Pons (tissue), 1 donor: ENCODE measurements at regions not wholly inside any gene's neighbourhood (a gene's known extent, or its start where the extent isn't known, plus 50 kb on each side); places are given as distances from the start of the nearest gene placed in this dataset.

Source experiments
- DNase-seq: peaks from one replicate; pipeline ENCODE4 v3.0.0-alpha.2; 2016; ENCODE audit warnings: low spot score

DNA sequence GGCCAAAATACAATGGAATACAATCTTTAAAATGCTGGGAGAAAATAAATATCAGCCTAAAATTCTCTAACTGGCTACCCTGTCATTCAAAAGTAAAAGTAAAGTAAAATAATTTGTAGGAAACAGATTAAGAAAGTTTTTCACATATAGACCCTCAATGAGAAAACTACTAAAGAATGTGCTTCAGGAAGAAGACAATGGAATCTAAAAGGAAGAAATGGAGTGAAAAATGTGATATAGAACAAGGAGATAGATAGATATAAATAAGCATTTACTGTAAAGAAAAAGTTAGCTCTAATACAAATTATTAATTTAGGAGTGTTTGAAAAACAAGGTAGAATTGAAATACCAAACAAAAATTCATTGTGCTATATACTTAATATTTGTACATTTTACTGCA lies 368.6 kb upstream of the MPDZ start:
- DNase-seq, result no peak

DNA sequence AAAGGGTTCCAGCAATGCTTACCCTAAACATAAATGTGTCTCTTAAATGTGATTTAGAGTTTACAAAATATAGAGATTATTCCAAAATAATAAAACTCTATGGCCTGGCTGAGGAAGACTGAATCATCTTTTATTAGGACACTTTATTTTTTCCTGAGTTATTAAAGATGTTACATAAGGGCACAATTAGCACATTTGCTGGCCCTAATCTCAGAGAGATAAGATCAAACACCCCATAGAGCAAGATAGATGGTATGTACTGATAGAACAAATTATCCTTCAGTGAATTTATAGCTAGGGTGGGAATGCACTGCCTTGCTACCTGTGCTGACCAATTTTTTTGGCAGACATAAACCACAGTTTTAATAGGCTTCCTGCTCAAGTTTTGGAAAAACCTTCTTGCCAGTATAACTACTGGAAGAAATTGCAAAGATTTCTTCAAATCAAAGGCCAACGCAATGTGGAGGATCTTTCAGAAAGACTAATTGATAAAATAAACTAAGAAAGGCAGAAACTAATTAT lies 367.1 kb upstream of the MPDZ start:
- no peak for DNase-seq

DNA sequence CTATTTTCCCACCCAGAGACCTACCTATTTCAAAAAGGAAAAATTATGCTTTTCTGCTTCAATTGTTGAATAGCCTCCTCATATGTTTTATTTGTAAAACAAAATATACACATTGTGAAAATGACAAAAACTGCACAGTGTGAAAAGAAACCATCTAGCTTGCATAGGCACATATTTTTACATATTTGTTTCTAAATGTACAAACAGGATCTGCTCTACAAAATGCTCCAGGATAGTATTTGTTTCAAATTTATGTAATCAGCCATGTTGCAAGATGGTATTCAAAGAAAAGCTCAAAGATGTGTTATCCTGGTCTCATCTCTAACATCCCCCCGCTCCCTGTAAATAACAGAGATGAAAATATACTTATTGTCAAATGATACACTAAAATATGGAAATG lies 366.1 kb upstream of the MPDZ start:
- no peak for DNase-seq

DNA sequence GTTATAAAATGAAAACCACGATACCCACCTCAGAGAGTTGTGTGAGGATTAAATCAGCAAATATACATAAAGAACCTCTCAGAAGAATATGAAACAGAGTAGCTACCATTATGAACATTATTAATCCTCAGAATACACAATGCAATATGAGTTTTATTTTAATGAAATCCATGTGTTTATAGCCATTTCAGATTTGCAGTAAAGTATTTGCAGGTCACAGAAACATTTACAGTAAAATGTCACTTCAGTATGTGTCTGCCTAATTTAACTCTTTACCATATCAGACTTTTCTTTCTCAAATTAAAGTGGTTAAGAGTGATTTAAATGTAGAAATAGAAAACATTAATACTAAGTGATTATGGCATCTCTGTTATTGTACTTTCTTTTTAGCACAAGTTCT lies 365.2 kb upstream of the MPDZ start:
- DNase-seq, result no peak

DNA sequence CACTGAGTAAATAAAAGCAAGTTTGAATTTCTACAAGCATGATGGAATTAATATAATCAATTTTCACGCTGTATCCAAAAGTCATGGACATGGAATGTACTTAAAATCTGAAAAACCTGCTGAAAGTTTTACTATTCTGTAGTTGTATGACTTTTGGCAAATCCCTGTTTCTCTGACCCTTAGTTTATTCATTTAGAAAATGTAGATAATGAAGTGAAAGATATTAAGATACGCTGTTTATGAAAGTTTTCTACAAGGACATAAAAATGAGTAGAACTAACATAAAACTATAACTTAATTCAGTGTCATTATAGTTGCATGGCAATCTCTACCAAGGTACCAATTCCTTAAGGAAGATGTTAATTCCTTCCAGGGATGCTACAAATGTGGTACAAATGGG lies 363.2 kb upstream of the MPDZ start:
- DNase-seq, result no peak

DNA sequence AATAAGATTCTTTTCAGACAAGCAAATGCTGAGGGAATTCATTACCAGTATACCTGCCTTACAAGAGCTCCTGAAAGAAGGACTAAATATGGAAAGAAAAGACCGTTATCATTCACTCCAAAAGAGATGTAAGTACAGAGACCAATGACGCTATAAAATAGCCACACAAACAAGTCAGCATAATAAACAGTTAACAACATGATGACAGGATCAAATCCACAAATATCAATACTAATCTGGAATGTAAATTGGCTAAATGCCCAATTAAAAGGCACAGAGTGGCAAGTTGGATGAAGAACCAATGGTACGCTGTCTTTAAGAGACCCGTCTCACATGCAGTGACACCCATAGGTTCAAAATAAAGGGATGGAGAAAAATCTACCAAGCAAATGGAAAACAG lies 349.6 kb upstream of the MPDZ start:
- DNase-seq, result no peak

DNA sequence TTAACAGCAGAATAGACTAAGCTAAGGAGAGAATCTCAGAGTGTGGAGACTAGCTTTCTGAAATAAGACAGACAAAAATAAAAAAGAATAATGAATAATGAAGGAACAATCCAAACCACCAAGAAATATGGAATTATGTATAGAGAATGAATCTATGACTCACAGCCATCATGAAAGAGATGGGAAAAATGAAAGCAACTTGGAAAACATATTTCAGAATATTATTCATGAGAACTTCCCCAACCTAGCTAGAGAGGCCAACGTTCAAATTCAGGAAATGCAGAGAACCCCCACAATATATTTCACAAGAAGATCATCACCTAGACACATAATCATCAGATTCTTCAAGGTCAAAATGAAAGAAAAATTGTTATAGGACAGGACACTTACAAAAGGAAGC lies 349.0 kb upstream of the MPDZ start:
- DNase-seq, result no peak

DNA sequence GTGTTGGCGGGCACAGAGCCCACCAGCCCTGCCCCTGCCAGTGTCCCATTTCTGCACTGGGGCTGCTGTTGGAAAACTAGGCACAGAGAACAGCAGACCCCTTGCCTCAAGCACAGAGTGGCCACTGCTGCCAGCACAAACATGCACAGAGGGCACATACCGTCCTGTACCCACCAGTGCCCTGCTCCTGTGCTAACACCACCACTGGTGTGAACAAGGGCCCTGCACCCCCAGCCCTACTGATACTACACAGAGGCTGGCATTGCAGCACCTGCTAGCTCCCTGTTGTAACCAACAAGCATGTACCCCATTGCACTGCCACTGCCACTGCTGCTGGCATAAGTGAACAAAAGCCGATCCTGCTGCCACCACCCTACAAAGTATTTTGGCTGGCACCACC lies 348.0 kb upstream of the MPDZ start:
- no peak for DNase-seq

DNA sequence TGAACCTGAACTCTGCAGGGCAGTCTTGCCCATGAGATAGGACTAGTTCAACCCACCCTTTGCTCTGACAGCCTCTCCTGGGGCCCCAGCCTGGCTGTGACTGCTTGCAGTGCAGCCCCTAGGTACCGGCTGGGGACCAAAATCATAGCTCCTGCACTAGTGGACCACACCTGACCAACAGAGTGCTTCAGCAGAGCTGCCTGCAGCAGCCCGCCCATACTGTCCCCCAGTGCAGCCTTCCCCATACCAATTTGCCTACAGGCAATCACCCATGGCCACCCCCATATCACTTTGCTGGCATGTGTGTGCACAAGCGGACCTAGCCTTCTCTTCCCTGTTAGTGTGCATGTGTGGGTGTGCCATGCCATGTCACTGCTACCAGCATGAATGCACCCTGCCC lies 347.6 kb upstream of the MPDZ start:
- no peak for DNase-seq

DNA sequence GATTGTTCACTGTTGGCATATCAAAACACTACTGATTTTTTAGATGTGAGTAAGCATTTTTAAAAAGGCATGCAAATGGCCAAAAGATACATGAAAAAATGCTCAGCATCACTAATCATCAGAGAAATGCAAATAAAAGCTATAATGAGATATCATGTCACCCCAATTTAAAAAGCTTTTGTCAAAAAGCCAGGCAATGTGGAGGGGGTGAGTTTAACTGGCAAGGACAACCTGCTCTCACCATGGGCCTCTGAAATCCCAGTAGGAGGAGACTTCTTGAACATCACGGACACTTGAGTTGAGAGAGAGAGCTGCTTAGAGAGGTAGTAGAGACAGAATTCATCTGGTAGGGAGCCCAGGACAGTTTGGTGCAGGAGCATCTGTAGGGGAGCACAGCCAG lies 347.1 kb upstream of the MPDZ start:
- no peak for DNase-seq

DNA sequence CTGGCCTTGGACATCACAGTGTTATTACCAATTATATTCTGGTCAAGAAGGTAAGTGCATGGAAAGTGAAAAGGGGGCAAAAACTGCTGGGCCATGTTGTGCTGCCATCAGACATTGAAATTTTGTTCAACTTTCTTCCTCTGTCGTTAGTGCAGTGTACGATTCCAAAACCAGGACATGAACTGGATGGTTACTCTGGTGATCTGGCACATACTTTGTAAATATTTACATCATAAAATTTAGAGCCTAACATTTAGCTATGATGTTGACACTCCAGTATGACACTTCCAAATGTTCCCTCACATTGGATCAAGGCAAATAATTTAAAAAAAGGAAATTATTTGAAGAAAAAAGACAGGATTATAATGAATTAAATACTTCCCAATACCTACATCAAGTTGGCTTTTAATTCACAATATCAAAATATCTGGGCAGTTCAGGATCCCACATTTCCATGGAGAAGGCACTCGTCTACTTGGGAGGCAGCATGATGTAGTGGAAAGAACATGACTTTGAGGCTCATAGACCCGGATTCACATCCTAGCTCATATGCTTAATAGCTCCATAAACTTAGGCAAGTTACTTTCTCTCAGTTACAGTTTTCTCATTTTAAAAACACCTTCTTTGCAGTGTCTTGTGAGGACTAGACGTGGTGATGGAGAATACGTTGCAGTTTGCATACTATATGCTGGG lies 342.5 kb upstream of the MPDZ start:
- DNase-seq, result no peak

DNA sequence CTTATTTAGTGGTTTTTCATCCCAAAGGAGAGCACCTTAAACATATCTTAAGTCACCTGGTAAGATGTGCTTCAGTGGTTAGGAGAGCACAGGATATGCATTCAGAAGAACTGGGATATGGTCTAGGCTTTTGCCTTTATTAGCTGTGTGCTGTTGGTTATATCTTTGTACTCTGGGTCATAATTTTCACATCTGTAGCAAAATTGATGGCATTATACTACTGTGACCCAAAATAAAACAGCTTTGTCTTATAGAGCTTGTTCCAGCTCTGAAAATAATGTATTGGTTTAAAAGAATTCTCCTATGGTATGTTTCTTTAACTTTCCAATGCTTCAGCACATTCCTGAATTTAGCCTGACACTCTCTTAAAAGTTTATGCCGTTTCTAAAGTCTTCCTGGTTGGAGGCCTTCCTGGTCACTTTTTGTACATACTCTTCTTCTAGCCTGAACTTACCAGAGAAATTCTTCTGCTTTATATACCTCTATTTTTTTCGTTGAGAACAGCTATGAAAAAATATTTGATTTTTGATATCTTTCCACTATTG lies 337.1 kb upstream of the MPDZ start:
- no peak for DNase-seq

DNA sequence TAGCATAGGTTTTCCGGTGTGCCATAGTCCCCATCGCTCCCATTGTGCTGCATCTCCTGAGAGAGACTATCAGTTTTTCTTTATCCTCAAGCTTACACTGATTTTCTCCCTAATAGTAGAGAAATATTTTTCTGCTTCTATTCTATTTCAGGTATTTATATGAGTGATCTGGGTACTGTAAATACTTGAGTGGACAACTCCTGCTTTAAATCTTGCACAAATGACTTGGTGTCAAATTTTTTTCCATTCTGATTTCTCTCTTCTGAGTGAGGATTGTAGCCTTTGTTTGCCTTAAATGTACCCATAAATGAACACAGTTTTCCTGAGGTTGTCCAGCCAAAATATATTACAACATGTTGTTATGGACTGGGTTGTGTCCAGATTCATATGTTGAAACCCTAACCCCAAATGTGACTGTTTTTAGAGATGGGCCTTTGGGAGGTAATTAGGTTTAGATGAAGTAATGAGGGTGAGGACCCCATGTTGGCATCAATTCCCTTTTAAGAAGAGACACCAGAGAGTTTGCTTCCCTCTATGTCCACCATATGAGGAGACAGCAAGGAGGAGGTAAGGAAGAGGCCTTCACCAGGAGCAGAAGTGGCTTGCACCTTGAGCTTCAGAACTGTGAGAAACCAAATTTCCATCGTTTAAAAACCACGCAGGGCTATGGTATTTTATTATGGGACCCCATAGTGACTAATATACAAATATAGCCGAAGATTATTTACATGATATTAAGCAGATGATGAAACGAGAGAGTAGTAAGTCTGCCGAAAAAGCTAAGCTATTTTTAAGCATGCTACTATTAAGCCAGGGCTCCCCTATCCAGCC lies 336.4 kb upstream of the MPDZ start:
- DNase-seq, result no peak

DNA sequence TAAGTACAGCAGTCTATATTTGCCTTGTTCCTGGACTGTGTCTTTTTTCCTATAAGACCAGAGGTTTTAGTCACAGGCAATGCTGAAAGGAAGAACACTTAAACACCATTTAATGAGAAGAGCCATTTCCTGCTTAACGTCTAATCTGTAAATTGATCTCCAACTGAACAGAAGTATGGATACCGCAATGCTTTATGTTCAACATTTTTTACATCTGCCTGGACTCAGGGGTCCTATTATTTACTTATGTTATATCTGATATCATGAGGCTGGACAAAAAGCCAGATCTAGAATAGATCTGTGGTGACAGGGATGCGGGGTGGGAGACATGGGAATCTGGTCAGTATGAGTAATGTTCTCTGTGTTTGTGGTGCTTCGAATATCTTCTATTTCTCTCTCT lies 334.6 kb upstream of the MPDZ start:
- DNase-seq, result no peak

DNA sequence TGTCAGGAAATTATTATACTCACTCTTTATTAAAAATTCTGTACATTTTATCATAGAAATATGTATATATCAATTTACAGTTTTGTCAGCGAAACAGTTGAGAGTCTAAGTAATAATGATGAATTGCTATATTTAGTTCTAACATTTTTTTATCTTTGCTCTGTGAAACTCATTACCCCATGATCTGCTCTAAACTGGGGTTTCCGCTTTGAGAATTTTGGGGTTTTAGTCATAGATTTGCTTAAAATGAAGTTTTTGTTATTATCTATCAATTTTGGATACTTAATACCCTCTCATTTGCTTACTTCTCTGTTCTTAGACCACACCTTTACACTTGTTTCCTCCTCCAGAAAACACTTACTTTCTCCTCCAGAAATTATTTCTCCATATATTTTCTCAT lies 333.8 kb upstream of the MPDZ start:
- no peak for DNase-seq

DNA sequence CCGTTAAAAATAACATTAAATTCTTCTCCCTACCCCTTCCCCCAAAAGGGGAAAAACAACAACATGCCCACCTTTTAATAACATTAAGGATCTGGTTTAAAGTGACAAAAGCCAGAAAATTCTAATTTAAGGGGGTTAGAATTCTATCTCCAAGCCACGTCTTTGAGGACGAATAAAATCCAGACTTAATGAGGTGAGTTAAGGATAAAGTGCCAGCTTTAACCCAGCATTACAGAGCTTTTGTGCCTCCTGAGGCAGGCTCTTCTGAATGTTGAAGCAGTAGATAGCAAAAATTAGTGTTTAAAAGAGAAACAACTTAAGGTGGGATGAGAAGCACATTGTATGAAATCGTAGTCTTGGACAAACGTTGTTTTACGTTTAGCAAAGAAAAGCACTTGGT lies 329.0 kb upstream of the MPDZ start:
- peak; percentile 30 for DNase-seq

DNA sequence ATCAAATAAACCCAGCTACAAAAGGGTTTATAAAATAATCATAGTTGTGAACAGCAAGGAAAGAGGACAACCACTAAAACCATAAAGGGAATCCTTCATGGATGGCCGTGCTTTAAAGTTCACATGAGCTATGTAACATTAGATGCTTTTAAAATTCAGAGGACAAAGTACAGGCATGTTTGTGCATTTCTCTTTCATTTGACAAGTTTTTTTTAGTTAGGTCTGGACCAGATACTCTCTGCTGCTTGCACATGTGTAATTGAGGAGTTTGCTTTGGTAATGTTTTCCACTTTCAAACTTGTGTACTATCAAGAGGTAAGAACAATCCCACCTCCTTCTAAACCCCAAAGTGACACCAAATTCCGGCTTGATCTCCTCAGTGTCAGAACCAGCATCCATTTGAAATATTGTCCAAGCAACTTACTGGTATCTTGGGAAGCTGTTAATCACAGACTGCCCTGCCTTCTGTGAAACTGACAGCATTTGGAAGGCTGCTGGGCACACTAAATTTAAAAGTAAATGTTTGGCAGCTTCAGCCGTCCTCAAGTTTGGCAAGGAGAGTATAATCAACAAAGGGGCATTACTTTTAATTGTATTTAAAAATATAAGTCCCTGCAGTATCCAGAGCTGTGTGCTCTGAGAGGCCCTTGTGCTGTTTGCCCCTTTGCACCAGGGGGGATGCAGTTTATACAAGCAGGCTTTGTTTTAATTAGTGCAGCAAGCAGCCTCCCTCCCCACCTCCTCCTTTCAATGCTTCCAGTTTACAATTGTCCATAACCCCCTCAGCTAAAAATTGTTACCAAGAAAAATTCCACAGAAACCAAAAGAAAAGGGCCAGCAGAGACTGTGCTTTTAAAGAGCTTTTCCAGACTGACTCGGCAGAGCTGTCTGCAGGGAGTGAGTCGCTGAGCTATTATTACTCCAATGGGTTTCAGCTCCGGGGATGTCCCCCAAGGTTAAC lies 328.3 kb upstream of the MPDZ start:
- DNase-seq, result peak; percentile 56

DNA sequence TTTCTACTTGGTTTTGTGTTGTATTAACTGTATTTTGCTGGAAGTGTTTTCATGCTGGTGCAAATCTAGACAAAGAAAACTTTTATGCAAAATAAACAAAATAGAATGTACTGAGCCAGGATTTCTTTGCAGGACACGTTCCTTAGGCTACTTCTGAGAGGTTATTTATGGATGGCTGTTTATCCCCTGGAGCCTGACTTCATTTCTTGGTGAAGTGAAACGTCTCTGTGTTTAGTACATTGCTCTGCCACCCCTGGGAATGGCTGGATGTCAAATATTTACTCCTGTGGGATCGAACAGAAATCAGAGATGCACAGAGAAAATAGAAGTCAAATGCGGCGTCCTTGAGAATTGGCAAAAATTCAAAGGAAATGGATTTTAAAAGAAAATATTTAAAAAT lies 327.1 kb upstream of the MPDZ start:
- DNase-seq, result no peak

DNA sequence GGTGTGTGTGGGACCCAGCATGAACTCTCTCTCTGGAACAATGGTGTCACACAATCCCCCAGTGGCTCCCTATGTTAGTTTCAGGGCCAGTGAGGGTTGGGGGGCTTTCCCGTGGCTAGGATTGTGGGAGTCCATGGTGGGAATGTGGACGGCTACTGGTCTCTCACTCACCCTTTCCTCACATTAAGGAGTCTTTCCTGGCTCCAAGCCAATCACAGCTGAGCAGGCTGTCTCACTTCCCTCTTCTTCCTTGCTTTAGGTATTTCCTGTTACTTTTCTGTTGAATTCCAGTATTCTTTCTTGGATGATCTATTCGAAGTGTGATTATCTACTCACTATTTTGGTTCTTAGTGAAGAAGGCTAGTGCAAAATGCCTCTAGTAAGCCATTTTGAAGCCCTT lies 324.4 kb upstream of the MPDZ start:
- DNase-seq, result no peak

DNA sequence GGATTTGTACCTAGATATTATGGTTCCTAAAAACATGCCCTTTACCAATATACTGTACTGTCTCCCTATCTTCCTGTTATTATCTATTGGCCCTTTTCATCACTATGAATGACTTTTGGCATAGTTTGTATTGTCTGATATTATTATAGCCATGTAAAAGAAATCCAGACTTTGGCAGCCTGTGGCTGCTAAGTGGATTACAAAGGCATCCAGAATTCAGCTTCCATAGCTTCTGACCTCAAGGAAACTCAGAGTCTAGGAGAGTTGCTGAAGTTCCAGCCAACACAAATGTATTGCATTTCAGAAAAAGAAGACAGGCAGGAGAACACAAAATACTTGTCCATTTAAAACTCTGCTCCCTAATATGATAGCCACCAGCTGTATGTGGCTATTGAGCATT lies 319.2 kb upstream of the MPDZ start:
- no peak for DNase-seq

DNA sequence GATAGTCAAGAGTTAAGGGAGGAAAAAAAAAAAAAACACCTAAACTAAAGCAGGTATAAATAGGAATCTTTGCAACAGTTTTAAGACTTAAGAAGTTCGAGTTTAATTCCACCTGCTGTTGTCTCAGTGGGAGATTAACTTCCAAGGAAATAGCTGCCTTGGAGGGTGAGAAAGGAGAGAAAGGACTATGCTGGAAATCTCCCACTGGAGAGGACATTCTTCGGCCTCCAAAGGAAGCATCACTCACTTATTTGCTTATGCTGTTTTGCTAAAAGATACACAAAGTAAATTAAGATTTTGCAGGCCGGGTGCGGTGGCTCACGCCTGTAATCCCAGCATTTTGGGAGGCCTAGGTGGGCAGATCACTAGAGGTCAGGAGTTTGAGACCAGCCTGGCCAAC lies 317.9 kb upstream of the MPDZ start:
- no peak for DNase-seq

DNA sequence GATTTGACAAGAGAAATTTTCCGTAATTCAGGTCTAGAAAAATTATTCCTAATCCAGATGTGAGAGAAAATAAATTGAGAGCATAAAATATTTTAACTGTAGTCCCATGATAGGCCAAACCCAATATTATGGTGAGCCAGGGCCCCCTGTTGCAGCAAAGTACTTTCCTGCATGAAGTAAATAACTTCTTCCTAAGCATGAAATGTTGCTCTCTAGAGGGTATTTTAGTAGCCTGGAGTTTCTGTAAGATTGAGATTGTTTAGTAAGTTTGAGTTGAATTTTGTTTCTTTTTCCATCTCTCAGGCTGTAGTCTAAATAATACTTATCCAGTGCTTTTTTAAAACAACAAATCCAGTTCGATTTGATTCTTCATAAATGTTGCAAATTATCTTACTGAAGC lies 317.5 kb upstream of the MPDZ start:
- no peak for DNase-seq
